Lung (tissue), 11 donors: ENCODE measurements at regions not wholly inside any gene's neighbourhood (a gene's known extent, or its start where the extent isn't known, plus 50 kb on each side); places are given as distances from the start of the nearest gene placed in this dataset.
"Not testable (repeated sequence)": the region's sequence is repeated elsewhere in the genome, so short reads cannot be mapped to it uniquely, and the experiment has no call there.

Source experiments
- ATAC-seq: fragments of 200-7000 bp; cut with Tn5 transposase; one replicate; pipeline ENCODE4 v1.9.1; 2020; ENCODE audit warnings: moderate number of reproducible peaks; ENCODE audit not compliant: insufficient read depth, low FRiP score
- DNase-seq, 3 donors: peaks; one replicate each; pipeline ENCODE4 v3.0.0-alpha.2; 2013 to 2017
- H3K27ac ChIP-seq, 2 donors: one replicate each; pipeline ENCODE4 v1.5.1; 2013; ENCODE audit warnings: mild to moderate bottlenecking in 2 of 2, moderate library complexity in 2 of 2, control low read depth in 1 of 2, inconsistent platforms in 1 of 2, low read depth in 1 of 2, low read length in 1 of 2
- H3K27me3 ChIP-seq, 3 donors: one replicate each; pipeline ENCODE4 v1.5.1; 2013; ENCODE audit warnings: low read length in 2 of 3; ENCODE audit not compliant: control insufficient read depth in 3 of 3, insufficient read depth in 3 of 3
- H3K36me3 ChIP-seq, 4 donors: one replicate each; pipeline ENCODE4 v1.5.1; 2013; ENCODE audit warnings: low read length in 4 of 4, mild to moderate bottlenecking in 1 of 4, moderate library complexity in 1 of 4; ENCODE audit not compliant: control insufficient read depth in 4 of 4, insufficient read depth in 4 of 4
- H3K4me1 ChIP-seq, 5 donors: one replicate each; pipeline ENCODE4 v1.5.1; 2013; ENCODE audit warnings: low read length in 5 of 5, mild to moderate bottlenecking in 2 of 5, moderate library complexity in 1 of 5; ENCODE audit not compliant: control insufficient read depth in 5 of 5, insufficient read depth in 5 of 5
- H3K4me3 ChIP-seq: one replicate; pipeline ENCODE4 v1.5.1; 2013; ENCODE audit warnings: mild to moderate bottlenecking, control low read depth, moderate library complexity
- H3K9ac ChIP-seq, 2 donors: one replicate each; pipeline ENCODE4 v1.5.1; 2013; ENCODE audit warnings: low read length in 2 of 2, control low read depth in 1 of 2; ENCODE audit not compliant: insufficient read depth in 1 of 2
- H3K9me3 ChIP-seq, 4 donors: one replicate each; pipeline ENCODE4 v1.5.1; 2013; ENCODE audit warnings: low read length in 3 of 4, mild to moderate bottlenecking in 1 of 4, moderate library complexity in 1 of 4; ENCODE audit not compliant: control insufficient read depth in 4 of 4, insufficient read depth in 3 of 4
- WGBS, 2 donors: extraction: QIAGEN DNeasy Blood & Tissue Kit; methylation state at CpG; one replicate each; pipeline ENCODE4 v1.1.7; 2013; 5-methylcytosine and 5-hydroxymethylcytosine counted together
- TF ChIP-seq, protein P1 (sequence below): IDR thresholded peaks from 2 replicates; pipeline ENCODE4 v1.5.1; 2012; ENCODE audit warnings: mild to moderate bottlenecking; ENCODE audit errors: control extremely low read depth, extremely low read depth
- donor health status: control.
- donor health status: control.
- donor health status: Bipolar disorder and iron deficiency.
- donor health status: healthy.
- donor health status: DM: yes; HTN: yes; CAD: no.

DNA sequence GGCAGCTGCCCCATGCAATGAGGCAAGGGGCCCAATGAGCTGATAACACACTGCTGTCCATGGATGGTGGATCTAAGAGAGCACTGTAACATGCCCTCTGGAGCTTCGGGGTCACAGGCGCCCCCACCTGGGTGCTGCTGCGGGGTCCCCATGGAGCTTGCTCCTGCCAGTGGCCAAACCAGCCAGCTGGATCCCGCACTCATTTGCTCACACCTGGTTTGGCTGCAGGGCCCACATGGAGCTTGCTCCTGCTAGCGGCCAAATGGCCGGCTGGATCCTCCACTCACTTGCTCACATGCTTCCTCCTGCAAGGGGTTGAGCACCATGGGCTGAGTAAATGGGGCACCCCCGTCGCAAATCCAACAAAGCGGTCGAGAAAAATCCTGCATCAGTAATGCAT, 68.3 kb upstream of the ARL15 start:
- H3K9ac ChIP-seq = no peak overlapping the region
- WGBS, 2 donors = 96 to 99% methylated on average over 10 of the region's 10 CpGs
- DNase-seq (no peak), ATAC-seq (no peak)
- H3K9me3 ChIP-seq = peaks cover 0 to 3% (median 0%) of the 10 kb centered on the region in 4 donors
- H3K36me3 ChIP-seq = no peaks in the 10 kb centered on the region
- no peak overlapping the region for H3K27ac ChIP-seq
- no peak overlapping the region for H3K4me3 ChIP-seq
- TF ChIP-seq, protein P1, sequence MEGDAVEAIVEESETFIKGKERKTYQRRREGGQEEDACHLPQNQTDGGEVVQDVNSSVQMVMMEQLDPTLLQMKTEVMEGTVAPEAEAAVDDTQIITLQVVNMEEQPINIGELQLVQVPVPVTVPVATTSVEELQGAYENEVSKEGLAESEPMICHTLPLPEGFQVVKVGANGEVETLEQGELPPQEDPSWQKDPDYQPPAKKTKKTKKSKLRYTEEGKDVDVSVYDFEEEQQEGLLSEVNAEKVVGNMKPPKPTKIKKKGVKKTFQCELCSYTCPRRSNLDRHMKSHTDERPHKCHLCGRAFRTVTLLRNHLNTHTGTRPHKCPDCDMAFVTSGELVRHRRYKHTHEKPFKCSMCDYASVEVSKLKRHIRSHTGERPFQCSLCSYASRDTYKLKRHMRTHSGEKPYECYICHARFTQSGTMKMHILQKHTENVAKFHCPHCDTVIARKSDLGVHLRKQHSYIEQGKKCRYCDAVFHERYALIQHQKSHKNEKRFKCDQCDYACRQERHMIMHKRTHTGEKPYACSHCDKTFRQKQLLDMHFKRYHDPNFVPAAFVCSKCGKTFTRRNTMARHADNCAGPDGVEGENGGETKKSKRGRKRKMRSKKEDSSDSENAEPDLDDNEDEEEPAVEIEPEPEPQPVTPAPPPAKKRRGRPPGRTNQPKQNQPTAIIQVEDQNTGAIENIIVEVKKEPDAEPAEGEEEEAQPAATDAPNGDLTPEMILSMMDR = no peak
- no peaks in the 10 kb centered on the region for H3K4me1 ChIP-seq
- peaks cover 0 to 2% (median 0%) of the 10 kb centered on the region in 3 donors for H3K27me3 ChIP-seq

DNA sequence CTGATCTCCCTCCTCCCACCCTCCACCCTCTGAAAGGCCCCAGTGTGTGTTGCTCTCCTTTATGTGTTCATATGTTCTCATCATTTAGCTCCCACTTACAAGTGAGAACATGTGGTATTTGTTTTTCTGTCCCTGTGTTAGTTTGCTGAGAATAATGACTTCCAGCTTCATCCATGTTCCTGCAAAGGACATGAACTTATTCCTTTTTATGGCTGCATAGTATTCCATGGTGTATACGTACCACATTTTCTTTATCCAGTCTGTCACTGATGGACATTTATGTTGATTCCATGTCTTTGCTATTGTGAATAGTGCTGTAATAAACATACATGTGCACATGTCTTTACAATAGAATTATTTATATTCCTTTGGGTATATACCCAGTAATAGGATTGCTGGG, 67.0 kb upstream of the ARL15 start:
- not testable (repeated sequence) for ATAC-seq, H3K9ac ChIP-seq, H3K9me3 ChIP-seq, DNase-seq, H3K4me3 ChIP-seq, H3K27ac ChIP-seq, H3K36me3 ChIP-seq, H3K27me3 ChIP-seq, H3K4me1 ChIP-seq
- 94 to 95% methylated on average over 1 of the region's 1 CpG for WGBS, 2 donors

DNA sequence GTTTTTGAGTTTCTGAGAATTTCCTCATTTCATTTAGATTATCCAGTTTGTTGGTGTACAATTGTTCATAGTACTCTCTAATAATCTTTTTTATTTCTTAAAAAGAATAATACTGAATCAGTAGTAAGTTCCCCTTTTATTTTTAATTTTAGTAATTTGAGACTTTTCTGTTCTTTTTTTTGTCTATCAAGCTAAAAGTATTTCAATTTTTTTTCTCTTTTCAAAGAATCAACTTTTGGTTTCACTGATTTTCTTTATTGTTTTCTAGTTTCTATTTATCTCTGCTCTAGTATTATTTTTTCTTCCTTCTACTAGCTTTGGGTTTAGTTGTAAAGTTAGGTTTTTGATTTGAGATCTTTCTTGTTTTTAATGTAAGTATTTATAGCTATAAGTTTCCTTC, 60.6 kb upstream of the ARL15 start:
- TF ChIP-seq, protein P1 = no peak
- Histone ChIP-seq H3K36me3 (no peaks in the 10 kb centered on the region), H3K27me3 (peaks cover 0 to 2% (median 0%) of the 10 kb centered on the region in 3 donors), H3K9ac (no peak overlapping the region), H3K27ac (no peak overlapping the region), H3K4me3 (no peak overlapping the region), H3K4me1 (no peaks in the 10 kb centered on the region), H3K9me3 (no peaks in the 10 kb centered on the region)
- DNase-seq (no peak), ATAC-seq (no peak)

DNA sequence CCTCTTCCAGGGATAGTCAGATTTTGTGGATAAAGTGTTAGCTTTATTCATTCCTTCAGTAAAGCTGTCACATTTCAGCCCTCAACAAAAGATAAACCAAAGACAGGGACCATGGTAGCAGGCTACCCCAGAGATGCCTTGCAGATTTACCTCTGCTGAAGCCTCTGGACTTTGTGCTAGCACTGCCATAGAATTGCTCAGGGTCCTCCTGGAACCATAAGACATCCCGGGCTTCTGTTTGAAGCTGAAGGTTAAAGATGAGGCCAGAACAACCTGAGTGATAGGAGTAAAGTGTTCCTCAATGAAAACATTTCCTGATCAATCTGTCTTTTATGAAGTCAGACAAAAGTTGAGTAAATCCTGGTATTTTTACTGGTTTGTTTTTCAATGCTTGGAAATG, 57.5 kb upstream of the ARL15 start:
- Histone ChIP-seq H3K9ac (no peak overlapping the region), H3K27me3 (no peaks in the 10 kb centered on the region), H3K4me1 (no peaks in the 10 kb centered on the region), H3K36me3 (no peaks in the 10 kb centered on the region), H3K4me3 (no peak overlapping the region), H3K27ac (no peak overlapping the region), H3K9me3 (no peaks in the 10 kb centered on the region)
- TF ChIP-seq, protein P1 = no peak
- DNase-seq = no peak
- 88 to 92% methylated on average over 1 of the region's 1 CpG for WGBS, 2 donors
- ATAC-seq = no peak
